ENCODE measurements at regions not wholly inside any gene's neighbourhood (a gene's known extent, or its start where the extent isn't known, plus 50 kb on each side); places are given as distances from the start of the nearest gene placed in this dataset.

- BruUV-seq (replicated peaks), result no TSS peak
- Histone ChIP-seq H3K4me1 (ENCODE audit: control insufficient read depth, insufficient read depth, low read length) (no peaks in the 10 kb centered on the region), H3K9ac (ENCODE audit: control insufficient read depth, insufficient read depth, low read length) (no peak overlapping the region), H3K4me2 (ENCODE audit: control insufficient read depth, insufficient read depth) (no peak overlapping the region), H4K20me1 (ENCODE audit: control insufficient read depth, insufficient read depth) (no peaks in the 10 kb centered on the region), H3K9me3 (replicated peaks; ENCODE audit: control insufficient read depth, insufficient read depth, low read length) (no peaks in the 10 kb centered on the region), H2AFZ (ENCODE audit: control insufficient read depth, low read depth, low read length) (no peak overlapping the region), H3K79me2 (ENCODE audit: control insufficient read depth, insufficient read depth, low read length) (no peaks in the 10 kb centered on the region), H3K36me3 (ENCODE audit: control insufficient read depth in 2 of 2, insufficient read depth in 2 of 2, low read length in 1 of 2) (no peaks in the 10 kb centered on the region), H3K27me3 (replicated peaks in 1 of 2; ENCODE audit: control insufficient read depth in 2 of 2, insufficient read depth in 2 of 2, low read length in 1 of 2) (no peaks in the 10 kb centered on the region), H3K4me3 (no peak overlapping the region), H3K27ac (ENCODE audit: control insufficient read depth, insufficient read depth) (no peak overlapping the region)
- ChIA-PET CTCF (no interaction called here), SMC1A (ENCODE audit: uncharacterized antibody, unreplicated experiment) (interaction anchor here (0.7 to 1.1 kb wide), 2 partner anchors 12 to 23 kb away, joined by 3 to 4 read pairs; no protein-coding TSS in a partner anchor), POLR2A (no interaction called here), RAD21 (ENCODE audit: unreplicated experiment) (no interaction called here)
- intact Hi-C loops (cut with micrococcal nuclease; ENCODE audit: unreplicated experiment) (no loop called here), in situ Hi-C loops (cut with MboI) (no loop called here)
- DNase-seq (ENCODE audit: low read depth, low spot score) (no peak), ATAC-seq (no peak), FAIRE-seq (no peak)
- TF ChIP-seq POLR2A (IDR thresholded peaks at IDR 0.05; ENCODE audit: low read depth, low read length), result no peak
These were observed 167.6 kb downstream of the YIPF5 start for GRCh38 chr5:144002876-144003275.

- ChIA-PET SMC1A (ENCODE audit: uncharacterized antibody, unreplicated experiment) (interaction anchor here (0.7 to 1.1 kb wide), 2 partner anchors 11 to 24 kb away, joined by 3 to 4 read pairs; no protein-coding TSS in a partner anchor), POLR2A (no interaction called here), RAD21 (ENCODE audit: unreplicated experiment) (no interaction called here), CTCF (no interaction called here)
- no peak overlapping the region for H3K9ac ChIP-seq (ENCODE audit: control insufficient read depth, insufficient read depth, low read length)
- no peaks in the 10 kb centered on the region for H4K20me1 ChIP-seq (ENCODE audit: control insufficient read depth, insufficient read depth)
- H3K27me3 ChIP-seq (replicated peaks in 1 of 2; ENCODE audit: control insufficient read depth in 2 of 2, insufficient read depth in 2 of 2, low read length in 1 of 2), result no peaks in the 10 kb centered on the region
- no peaks in the 10 kb centered on the region for H3K9me3 ChIP-seq (replicated peaks; ENCODE audit: control insufficient read depth, insufficient read depth, low read length)
- intact Hi-C loops (cut with micrococcal nuclease; ENCODE audit: unreplicated experiment), result no loop called here
- in situ Hi-C loops (cut with MboI), result no loop called here
- WGBS (ENCODE audit: insufficient coverage, insufficient replicate concordance, low lambda C conversion rate, missing lambda C conversion rate), result 33% methylated on average over 3 of the region's 3 CpGs
- no peak overlapping the region for H3K27ac ChIP-seq (ENCODE audit: control insufficient read depth, insufficient read depth)
- TF ChIP-seq CEBPZ (IDR thresholded peaks at IDR 0.05; ENCODE audit: low read depth, low read length) (no peak), EED (IDR thresholded peaks at IDR 0.05; ENCODE audit: low read depth) (no peak), GATAD2B (conservative IDR thresholded peaks at IDR 0.05; ENCODE audit: low read depth) (no peak), CREM (IDR thresholded peaks at IDR 0.05; ENCODE audit: low read depth) (no peak), TCF12 (IDR thresholded peaks at IDR 0.05; ENCODE audit: low read depth, low read length) (no peak), YY1 (IDR thresholded peaks at IDR 0.05; ENCODE audit: low read depth, low read length) (no peak), KLF5 (IDR thresholded peaks at IDR 0.05; ENCODE audit: partially characterized antibody) (no peak), TARDBP (IDR thresholded peaks at IDR 0.05; ENCODE audit: borderline replicate concordance) (no peak), SREBF1 (IDR thresholded peaks at IDR 0.05; ENCODE audit: low read length) (no peak), BMI1 (IDR thresholded peaks at IDR 0.05; ENCODE audit: borderline replicate concordance) (no peak), SREBF2 (IDR thresholded peaks at IDR 0.05; ENCODE audit: low read length) (no peak), HDGF (IDR thresholded peaks at IDR 0.05) (no peak), RFX5 (IDR thresholded peaks at IDR 0.05; ENCODE audit: low read depth, low read length) (no peak)
- H3K4me3 ChIP-seq, result no peak overlapping the region
- no peak overlapping the region for H3K4me2 ChIP-seq (ENCODE audit: control insufficient read depth, insufficient read depth)
- DNase-seq (ENCODE audit: low read depth, low spot score) (no peak), FAIRE-seq (no peak), ATAC-seq (no peak)
- no TSS peak for BruUV-seq (replicated peaks)
- no peak overlapping the region for H2AFZ ChIP-seq (ENCODE audit: control insufficient read depth, low read depth, low read length)
- H3K79me2 ChIP-seq (ENCODE audit: control insufficient read depth, insufficient read depth, low read length), result no peaks in the 10 kb centered on the region
- H3K4me1 ChIP-seq (ENCODE audit: control insufficient read depth, insufficient read depth, low read length), result no peaks in the 10 kb centered on the region
- H3K36me3 ChIP-seq (ENCODE audit: control insufficient read depth in 2 of 2, insufficient read depth in 2 of 2, low read length in 1 of 2), result no peaks in the 10 kb centered on the region
These were observed 166.8 kb downstream of the YIPF5 start for GRCh38 chr5:144003636-144004035.

Measured in GM12878 (cell line).